ENCODE measurements at regions not wholly inside any gene's neighbourhood (a gene's known extent, or its start where the extent isn't known, plus 50 kb on each side); places are given as distances from the start of the nearest gene placed in this dataset.

GRCh38 chr2:57876313-57876712 lies 170.3 kb upstream of the VRK2 start:
- Histone ChIP-seq H3K14ac (ENCODE audit: insufficient read depth, low read length) (no peak overlapping the region), H3K27me3 (ENCODE audit: insufficient read depth, low read length) (no peaks in the 10 kb centered on the region), H3K23me2 (ENCODE audit: insufficient read length, low read depth, low read length, poor library complexity, severe bottlenecking) (no peaks in the 10 kb centered on the region), H3K79me2 (ENCODE audit: insufficient read depth, low read length) (no peaks in the 10 kb centered on the region), H3T11ph (ENCODE audit: low read length) (no peak overlapping the region), H2BK5ac (ENCODE audit: insufficient read length, low read length) (no peak overlapping the region), H3K9ac (ENCODE audit: extremely low read depth, insufficient read length, low read length) (no peak overlapping the region), H2BK20ac (ENCODE audit: low read depth, low read length, poor library complexity, severe bottlenecking) (no peak overlapping the region), H3K4me1 (ENCODE audit: insufficient read depth, low read length) (no peaks in the 10 kb centered on the region; the same call in 1 of the 2 replicates), H3K4ac (ENCODE audit: low read depth, low read length) (no peak overlapping the region), H3K23ac (ENCODE audit: insufficient read length, low read depth, low read length) (no peak overlapping the region), H3K4me2 (ENCODE audit: insufficient read depth, insufficient read length, low read length) (no peak overlapping the region), H4K91ac (ENCODE audit: insufficient read length, low read depth, low read length) (no peak overlapping the region), H2BK15ac (ENCODE audit: low read depth, low read length) (no peak overlapping the region), H2BK120ac (ENCODE audit: low read depth, low read length, poor library complexity, severe bottlenecking) (no peak overlapping the region), H3K56ac (ENCODE audit: insufficient read length, low read depth, low read length) (no peak overlapping the region), H4K20me1 (ENCODE audit: control insufficient read depth, insufficient read depth, insufficient read length) (no peaks in the 10 kb centered on the region), H3K9me3 (ENCODE audit: control insufficient read depth, low read depth, low read length) (no peaks in the 10 kb centered on the region), H4K5ac (ENCODE audit: insufficient read length, low read depth, low read length) (no peak overlapping the region), H4K8ac (replicated peaks; ENCODE audit: insufficient read length, low read depth, low read length) (no peak overlapping the region), H3K18ac (ENCODE audit: insufficient read length, low read depth, low read length) (no peak overlapping the region), H2BK12ac (ENCODE audit: insufficient read length, low read depth, low read length) (no peak overlapping the region), H2AK5ac (ENCODE audit: insufficient read length, low read length) (no peak overlapping the region), H3K27ac (ENCODE audit: insufficient read length, low read depth, low read length) (no peak overlapping the region), H2AFZ (ENCODE audit: low read length) (no peak overlapping the region), H3K79me1 (ENCODE audit: insufficient read depth, low read depth, low read length, poor library complexity, severe bottlenecking) (no peaks in the 10 kb centered on the region)
- peaks cover 9 to 11% of the 10 kb centered on the region in 2 experiments for H3K4me1 Mint-ChIP-seq
- DNase-seq: no peak
- no peaks in the 10 kb centered on the region for H3K27me3 Mint-ChIP-seq (ENCODE audit: low read depth)
- no peak overlapping the region for H3K4me3 Mint-ChIP-seq
- no peaks in the 10 kb centered on the region for H3K9me3 Mint-ChIP-seq
- no peak for TF ChIP-seq CTCF (conservative IDR thresholded peaks at IDR 0.05)
- H3K27ac Mint-ChIP-seq: no peak overlapping the region
- no peaks in the 10 kb centered on the region for H3K36me3 Mint-ChIP-seq (ENCODE audit: insufficient read depth in 1 of 3, low read depth in 3 of 3)

All from H9 (cell line).